A549 (cell line): ENCODE measurements at regions not wholly inside any gene's neighbourhood (a gene's known extent, or its start where the extent isn't known, plus 50 kb on each side); places are given as distances from the start of the nearest gene placed in this dataset.

ENCODE experiments used
- BHLHE40 ChIP-seq: IDR thresholded peaks from 2 replicates; pipeline ENCODE4 v1.6.1; 2012; ENCODE audit warnings: low read depth, low read length, inconsistent platforms
- POLR2A ChIP-seq: IDR thresholded peaks from 2 replicates; pipeline ENCODE4 v1.6.1; 2012; ENCODE audit warnings: mild to moderate bottlenecking, low read length
- TF ChIP-seq, protein P1 (sequence below): fragments of >200 bp; sonication (Bioruptor Twin); formaldehyde crosslinking; IDR thresholded peaks from 3 replicates; pipeline ENCODE4 v1.5.1; 2016

DNA sequence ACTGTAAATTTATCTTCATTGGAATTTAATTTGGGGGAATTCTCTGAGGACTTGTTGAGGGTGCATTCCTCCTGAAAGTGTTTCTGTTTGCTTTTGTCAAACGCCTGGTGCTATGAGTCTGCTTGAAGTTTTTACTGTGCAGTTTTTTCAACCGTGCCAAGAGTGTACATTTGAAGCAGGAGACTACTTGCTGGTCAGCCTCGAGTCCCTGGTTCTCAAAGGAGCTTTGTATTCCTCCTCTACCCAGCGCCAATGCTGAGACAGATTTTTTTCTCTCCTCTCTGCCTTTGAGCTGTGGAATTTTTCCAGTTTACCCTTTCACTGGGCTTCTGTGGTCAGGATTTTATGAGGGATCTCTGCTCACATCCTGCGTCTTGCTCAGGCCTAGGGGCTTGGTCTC is 62.1 kb downstream of the NPY start:
- TF ChIP-seq POLR2A, result no peak
- TF ChIP-seq BHLHE40, result no peak
- TF ChIP-seq, protein P1, sequence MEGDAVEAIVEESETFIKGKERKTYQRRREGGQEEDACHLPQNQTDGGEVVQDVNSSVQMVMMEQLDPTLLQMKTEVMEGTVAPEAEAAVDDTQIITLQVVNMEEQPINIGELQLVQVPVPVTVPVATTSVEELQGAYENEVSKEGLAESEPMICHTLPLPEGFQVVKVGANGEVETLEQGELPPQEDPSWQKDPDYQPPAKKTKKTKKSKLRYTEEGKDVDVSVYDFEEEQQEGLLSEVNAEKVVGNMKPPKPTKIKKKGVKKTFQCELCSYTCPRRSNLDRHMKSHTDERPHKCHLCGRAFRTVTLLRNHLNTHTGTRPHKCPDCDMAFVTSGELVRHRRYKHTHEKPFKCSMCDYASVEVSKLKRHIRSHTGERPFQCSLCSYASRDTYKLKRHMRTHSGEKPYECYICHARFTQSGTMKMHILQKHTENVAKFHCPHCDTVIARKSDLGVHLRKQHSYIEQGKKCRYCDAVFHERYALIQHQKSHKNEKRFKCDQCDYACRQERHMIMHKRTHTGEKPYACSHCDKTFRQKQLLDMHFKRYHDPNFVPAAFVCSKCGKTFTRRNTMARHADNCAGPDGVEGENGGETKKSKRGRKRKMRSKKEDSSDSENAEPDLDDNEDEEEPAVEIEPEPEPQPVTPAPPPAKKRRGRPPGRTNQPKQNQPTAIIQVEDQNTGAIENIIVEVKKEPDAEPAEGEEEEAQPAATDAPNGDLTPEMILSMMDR, result no peak
